Testis (tissue), 2 donors: ENCODE measurements at regions not wholly inside any gene's neighbourhood (a gene's known extent, or its start where the extent isn't known, plus 50 kb on each side); places are given as distances from the start of the nearest gene placed in this dataset.

Source experiments
- POLR2A ChIP-seq: fragments of 450-650 bp; IDR thresholded peaks from one replicate; pipeline ENCODE4 v1.6.1; 2017; ENCODE audit warnings: antibody characterized with exemption, mild to moderate bottlenecking, moderate library complexity
- TF ChIP-seq, protein P1 (sequence below), 3 experiments: fragments of 450-650 bp in 2 of 3; fragments of 200-600 bp in 1 of 3; sonication (generic) in 1 of 3; IDR thresholded peaks; one replicate each; pipeline ENCODE4 v1.5.1; 2016 to 2019; ENCODE audit warnings: antibody characterized with exemption in 3 of 3, mild to moderate bottlenecking in 2 of 3, moderate library complexity in 1 of 3

DNA sequence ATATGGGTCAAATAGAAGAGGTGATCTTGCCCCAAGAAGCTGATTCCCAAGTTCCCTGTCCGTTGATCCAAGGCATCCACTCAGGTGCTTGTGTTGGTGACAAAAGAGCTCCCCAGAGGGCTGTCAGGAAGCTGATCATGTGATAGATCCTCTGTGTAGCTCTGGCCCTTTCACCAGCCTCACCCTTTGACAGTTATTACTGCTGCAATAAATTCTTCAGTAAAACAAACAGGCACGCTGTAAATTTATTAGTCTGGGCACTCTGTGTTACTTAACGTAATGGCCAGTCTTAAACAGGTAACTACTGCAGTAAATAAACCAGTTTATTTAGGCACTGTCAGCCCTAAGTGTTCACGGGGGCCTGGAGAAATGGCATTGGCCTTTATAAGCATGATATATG lies 473.9 kb downstream of the BCL11B start:
- TF ChIP-seq, protein P1, sequence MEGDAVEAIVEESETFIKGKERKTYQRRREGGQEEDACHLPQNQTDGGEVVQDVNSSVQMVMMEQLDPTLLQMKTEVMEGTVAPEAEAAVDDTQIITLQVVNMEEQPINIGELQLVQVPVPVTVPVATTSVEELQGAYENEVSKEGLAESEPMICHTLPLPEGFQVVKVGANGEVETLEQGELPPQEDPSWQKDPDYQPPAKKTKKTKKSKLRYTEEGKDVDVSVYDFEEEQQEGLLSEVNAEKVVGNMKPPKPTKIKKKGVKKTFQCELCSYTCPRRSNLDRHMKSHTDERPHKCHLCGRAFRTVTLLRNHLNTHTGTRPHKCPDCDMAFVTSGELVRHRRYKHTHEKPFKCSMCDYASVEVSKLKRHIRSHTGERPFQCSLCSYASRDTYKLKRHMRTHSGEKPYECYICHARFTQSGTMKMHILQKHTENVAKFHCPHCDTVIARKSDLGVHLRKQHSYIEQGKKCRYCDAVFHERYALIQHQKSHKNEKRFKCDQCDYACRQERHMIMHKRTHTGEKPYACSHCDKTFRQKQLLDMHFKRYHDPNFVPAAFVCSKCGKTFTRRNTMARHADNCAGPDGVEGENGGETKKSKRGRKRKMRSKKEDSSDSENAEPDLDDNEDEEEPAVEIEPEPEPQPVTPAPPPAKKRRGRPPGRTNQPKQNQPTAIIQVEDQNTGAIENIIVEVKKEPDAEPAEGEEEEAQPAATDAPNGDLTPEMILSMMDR (IDR thresholded peaks at IDR 0.05) = no peak
- no peak for TF ChIP-seq POLR2A
